ENCODE measurements at regions not wholly inside any gene's neighbourhood (a gene's known extent, or its start where the extent isn't known, plus 50 kb on each side); places are given as distances from the start of the nearest gene placed in this dataset.
"Not testable (repeated sequence)": the region's sequence is repeated elsewhere in the genome, so short reads cannot be mapped to it uniquely, and the experiment has no call there.

- DNase-seq, result no peak
These were observed 104.9 kb upstream of the SPATA12 start for GRCh38 chr3:56955492-56956111.

- no peak for DNase-seq
These were observed 106.3 kb upstream of the SPATA12 start for GRCh38 chr3:56954125-56954524.

GRCh38 chr3:56952846-56953245 lies 107.6 kb upstream of the SPATA12 start:
- DNase-seq, result no peak

- no peak for DNase-seq
These were observed 108.4 kb upstream of the SPATA12 start for GRCh38 chr3:56952061-56952460.

- no peak for DNase-seq
These were observed 109.1 kb upstream of the SPATA12 start for GRCh38 chr3:56951366-56951765.

- not testable (repeated sequence) for DNase-seq
These were observed 115.1 kb upstream of the SPATA12 start for GRCh38 chr3:56945378-56945777.

- DNase-seq, result no peak
These were observed 117.9 kb upstream of the SPATA12 start for GRCh38 chr3:56942523-56942922.

GRCh38 chr3:56940976-56941375 lies 119.5 kb upstream of the SPATA12 start:
- no peak for DNase-seq

- no peak for DNase-seq
These were observed 120.1 kb upstream of the SPATA12 start for GRCh38 chr3:56940321-56940720.

- no peak for DNase-seq
These were observed 120.6 kb upstream of the SPATA12 start for GRCh38 chr3:56939834-56940233.

GRCh38 chr3:56938530-56938929 lies 121.9 kb upstream of the SPATA12 start:
- DNase-seq, result no peak

GRCh38 chr3:56937580-56937979 lies 122.9 kb upstream of the SPATA12 start:
- DNase-seq, result no peak

GRCh38 chr3:56935811-56936210 lies 124.7 kb upstream of the SPATA12 start:
- no peak for DNase-seq

GRCh38 chr3:56934481-56934880 lies 126.0 kb upstream of the SPATA12 start:
- DNase-seq, result not testable (repeated sequence)

GRCh38 chr3:56933803-56934202 lies 126.7 kb upstream of the SPATA12 start:
- DNase-seq, result no peak

- no peak for DNase-seq
These were observed 127.6 kb upstream of the SPATA12 start for GRCh38 chr3:56932866-56933265.

GRCh38 chr3:56931836-56932235 lies 128.6 kb upstream of the SPATA12 start:
- no peak for DNase-seq

- no peak for DNase-seq
These were observed 129.0 kb upstream of the ARHGEF3 start for GRCh38 chr3:56930706-56931105.

GRCh38 chr3:56929809-56930615 lies 128.3 kb upstream of the ARHGEF3 start:
- DNase-seq, result no peak

GRCh38 chr3:56928379-56929068 lies 126.8 kb upstream of the ARHGEF3 start:
- no peak for DNase-seq

- DNase-seq, result no peak
These were observed 126.1 kb upstream of the ARHGEF3 start for GRCh38 chr3:56927855-56928254.

- no peak for DNase-seq
These were observed 125.2 kb upstream of the ARHGEF3 start for GRCh38 chr3:56926947-56927282.
